Tibial nerve (tissue), 3 donors: ENCODE measurements at regions not wholly inside any gene's neighbourhood (a gene's known extent, or its start where the extent isn't known, plus 50 kb on each side); places are given as distances from the start of the nearest gene placed in this dataset.

Experiments
- CTCF ChIP-seq, 5 experiments: fragments of 200-600 bp in 3 of 5; fragments of 450-650 bp in 2 of 5; sonication (generic) in 3 of 5; IDR thresholded peaks; one replicate each; pipeline ENCODE4 v1.5.1; 2016 to 2019; ENCODE audit warnings: antibody characterized with exemption in 5 of 5, mild to moderate bottlenecking in 3 of 5, moderate library complexity in 2 of 5
- POLR2A ChIP-seq, 2 donors: fragments of 450-650 bp; IDR thresholded peaks; one replicate each; pipeline ENCODE4 v1.6.1; 2017; ENCODE audit warnings: antibody characterized with exemption in 2 of 2, mild to moderate bottlenecking in 2 of 2, moderate library complexity in 2 of 2

- TF ChIP-seq CTCF (IDR thresholded peaks at IDR 0.05) (no peak), POLR2A (IDR thresholded peaks at IDR 0.05) (no peak)
Observed at GRCh38 chr6:26225848-26226578, 138.8 kb downstream of the HFE start.
